Tibial nerve (tissue), 4 donors: ENCODE measurements at regions not wholly inside any gene's neighbourhood (a gene's known extent, or its start where the extent isn't known, plus 50 kb on each side); places are given as distances from the start of the nearest gene placed in this dataset.

Source experiments
- DNase-seq, 2 donors: peaks; one replicate each; pipeline ENCODE4 v3.0.0-alpha.2; 2019; ENCODE audit warnings: low spot score in 2 of 2
- H3K27ac ChIP-seq, 4 donors: fragments of 200-600 bp; sonication (generic) in 3 of 4; one replicate each; pipeline ENCODE4 v1.5.1; 2017 to 2019; ENCODE audit warnings: mild to moderate bottlenecking in 1 of 4
- H3K27me3 ChIP-seq, 2 donors: fragments of 200-600 bp; sonication (generic) in 1 of 2; one replicate each; pipeline versions ENCODE4 v1.5.1 to v1.6.0; 2017 to 2019
- H3K36me3 ChIP-seq, 3 donors: fragments of 200-600 bp; sonication (generic); one replicate each; pipeline ENCODE4 v1.5.1; 2018 to 2019
- H3K4me1 ChIP-seq, 4 donors: fragments of 200-600 bp; sonication (generic) in 3 of 4; one replicate each; pipeline ENCODE4 v1.5.1; 2017 to 2019
- H3K4me3 ChIP-seq, 4 donors: fragments of 200-600 bp; sonication (generic) in 3 of 4; one replicate each; pipeline ENCODE4 v1.5.1; 2017 to 2019; ENCODE audit warnings: mild to moderate bottlenecking in 1 of 4, moderate library complexity in 1 of 4
- H3K9me3 ChIP-seq, 4 donors: fragments of 200-600 bp; sonication (generic) in 3 of 4; one replicate each; pipeline ENCODE4 v1.5.1; 2017 to 2019
- CTCF ChIP-seq, 5 experiments: fragments of 200-600 bp in 3 of 5; fragments of 450-650 bp in 2 of 5; sonication (generic) in 3 of 5; IDR thresholded peaks; one replicate each; pipeline ENCODE4 v1.5.1; 2016 to 2019; ENCODE audit warnings: antibody characterized with exemption in 5 of 5, mild to moderate bottlenecking in 3 of 5, moderate library complexity in 2 of 5
- EP300 ChIP-seq, 2 donors: sonication (generic); formaldehyde crosslinking; IDR thresholded peaks; one replicate each; pipeline ENCODE4 v1.6.1; 2017; ENCODE audit warnings: antibody characterized with exemption in 2 of 2, mild to moderate bottlenecking in 1 of 2
- POLR2A ChIP-seq, 2 donors: fragments of 450-650 bp; IDR thresholded peaks; one replicate each; pipeline ENCODE4 v1.6.1; 2017; ENCODE audit warnings: antibody characterized with exemption in 2 of 2, mild to moderate bottlenecking in 2 of 2, moderate library complexity in 2 of 2
- WGBS, 2 donors: methylation state at CpG; one replicate each; pipeline ENCODE4 v1.1.5; 2018; 5-methylcytosine and 5-hydroxymethylcytosine counted together

- DNase-seq = no peak
- TF ChIP-seq EP300 (IDR thresholded peaks at IDR 0.05) (no peak), CTCF (IDR thresholded peaks at IDR 0.05) (no peak), POLR2A (IDR thresholded peaks at IDR 0.05) (no peak)
- WGBS, 2 donors = 34 to 41% methylated on average over 3 of the region's 3 CpGs
- no peaks in the 10 kb centered on the region for H3K36me3 ChIP-seq
- no peak overlapping the region for H3K27ac ChIP-seq
- H3K4me3 ChIP-seq = no peak overlapping the region
- H3K27me3 ChIP-seq = no peaks in the 10 kb centered on the region
- no peaks in the 10 kb centered on the region for H3K9me3 ChIP-seq
- H3K4me1 ChIP-seq = no peaks in the 10 kb centered on the region
These were observed 58.6 kb upstream of the SHISA6 start for GRCh38 chr17:11182430-11182829.

DNA sequence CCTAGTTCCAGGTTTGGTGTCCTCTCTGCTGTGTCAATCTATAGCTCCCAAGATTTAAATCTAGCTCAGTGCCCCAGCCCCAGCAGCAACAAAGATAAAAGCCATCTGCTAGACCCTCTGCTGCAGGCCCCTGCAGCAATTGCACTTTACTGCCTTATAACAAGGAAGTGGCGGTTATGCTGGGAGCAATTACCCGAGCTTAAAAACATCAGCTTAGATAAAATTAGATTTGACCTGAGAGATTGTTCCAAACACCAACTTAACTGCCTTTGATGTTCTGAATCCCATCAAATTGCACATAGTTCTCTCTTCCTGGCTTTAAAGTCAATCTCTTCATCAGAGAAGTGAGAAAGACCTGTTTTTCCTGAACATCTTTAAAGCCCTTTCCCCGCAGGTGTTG is 62.4 kb upstream of the SHISA6 start:
- Histone ChIP-seq H3K36me3 (no peaks in the 10 kb centered on the region), H3K9me3 (no peaks in the 10 kb centered on the region), H3K4me1 (no peaks in the 10 kb centered on the region), H3K4me3 (no peak overlapping the region), H3K27me3 (no peaks in the 10 kb centered on the region), H3K27ac (no peak overlapping the region)
- WGBS, 2 donors = 33 to 36% methylated on average over 3 of the region's 3 CpGs
- TF ChIP-seq CTCF (IDR thresholded peaks at IDR 0.05) = no peak
- TF ChIP-seq POLR2A (IDR thresholded peaks at IDR 0.05) = no peak
- TF ChIP-seq EP300 (IDR thresholded peaks at IDR 0.05) = no peak
- no peak for DNase-seq

GRCh38 chr17:11177340-11177739 is 63.7 kb upstream of the SHISA6 start:
- no peak overlapping the region for H3K27ac ChIP-seq
- H3K4me3 ChIP-seq = no peak overlapping the region

GRCh38 chr17:11176549-11176948 is 64.5 kb upstream of the SHISA6 start:
- Histone ChIP-seq H3K27me3 (no peaks in the 10 kb centered on the region), H3K36me3 (no peaks in the 10 kb centered on the region), H3K4me1 (no peaks in the 10 kb centered on the region), H3K4me3 (no peak overlapping the region), H3K9me3 (no peaks in the 10 kb centered on the region), H3K27ac (no peak overlapping the region)
- TF ChIP-seq CTCF (IDR thresholded peaks at IDR 0.05) = no peak
- no peak for TF ChIP-seq POLR2A (IDR thresholded peaks at IDR 0.05)
- TF ChIP-seq EP300 (IDR thresholded peaks at IDR 0.05) = no peak
- WGBS, 2 donors = 60 to 61% methylated on average over 7 of the region's 7 CpGs
- DNase-seq = no peak

More at GRCh38 chr17:11177340-11177739, 63.7 kb upstream of the SHISA6 start:
- Histone ChIP-seq H3K27me3 (no peaks in the 10 kb centered on the region), H3K4me1 (no peaks in the 10 kb centered on the region), H3K36me3 (no peaks in the 10 kb centered on the region), H3K9me3 (no peaks in the 10 kb centered on the region)
- no peak for DNase-seq
- 50 to 70% methylated on average over 1 of the region's 1 CpG for WGBS, 2 donors
- TF ChIP-seq EP300 (IDR thresholded peaks at IDR 0.05) = no peak
- TF ChIP-seq POLR2A (IDR thresholded peaks at IDR 0.05) = no peak
- TF ChIP-seq CTCF (IDR thresholded peaks at IDR 0.05) = no peak

- Histone ChIP-seq H3K4me3 (no peak overlapping the region), H3K9me3 (peaks cover 0 to 13% (median 4%) of the 10 kb centered on the region in 4 donors), H3K36me3 (no peaks in the 10 kb centered on the region), H3K27me3 (no peaks in the 10 kb centered on the region), H3K27ac (no peak overlapping the region), H3K4me1 (no peaks in the 10 kb centered on the region)
- no peak for DNase-seq
- 57 to 66% methylated on average over 7 of the region's 7 CpGs for WGBS, 2 donors
- TF ChIP-seq CTCF (IDR thresholded peaks at IDR 0.05) (no peak), POLR2A (IDR thresholded peaks at IDR 0.05) (no peak), EP300 (IDR thresholded peaks at IDR 0.05) (no peak)
These were observed 70.1 kb upstream of the SHISA6 start for GRCh38 chr17:11170881-11171280.
